Tibial nerve (tissue), 4 donors: ENCODE measurements at regions not wholly inside any gene's neighbourhood (a gene's known extent, or its start where the extent isn't known, plus 50 kb on each side); places are given as distances from the start of the nearest gene placed in this dataset.

Experiments used
- CTCF ChIP-seq, 5 experiments: fragments of 200-600 bp in 3 of 5; fragments of 450-650 bp in 2 of 5; sonication (generic) in 3 of 5; IDR thresholded peaks; one replicate each; pipeline ENCODE4 v1.5.1; 2016 to 2019; ENCODE audit warnings: antibody characterized with exemption in 5 of 5, mild to moderate bottlenecking in 3 of 5, moderate library complexity in 2 of 5
- EP300 ChIP-seq, 2 donors: sonication (generic); formaldehyde crosslinking; IDR thresholded peaks; one replicate each; pipeline ENCODE4 v1.6.1; 2017; ENCODE audit warnings: antibody characterized with exemption in 2 of 2, mild to moderate bottlenecking in 1 of 2

DNA sequence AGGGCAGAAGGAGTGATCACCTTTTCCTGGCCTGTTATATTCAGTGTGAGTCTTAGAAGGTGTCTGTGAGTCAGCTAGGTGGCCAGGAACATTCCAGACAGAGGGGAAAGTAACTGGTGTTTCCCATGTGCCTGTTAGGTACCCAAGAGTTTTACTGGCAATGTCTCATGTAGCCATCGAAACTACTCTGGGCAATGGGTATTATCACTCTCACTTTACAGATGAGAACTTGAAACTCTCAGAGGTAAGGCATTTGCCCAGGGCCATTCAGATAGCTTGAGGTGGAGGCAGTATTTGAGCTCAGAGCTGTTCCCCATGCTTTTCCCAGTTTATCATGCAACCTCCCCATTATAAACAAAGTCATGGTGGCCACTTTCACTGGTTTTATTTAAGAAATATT, 80.4 kb upstream of the NHS start:
- no peak for TF ChIP-seq CTCF (IDR thresholded peaks at IDR 0.05)
- no peak for TF ChIP-seq EP300 (IDR thresholded peaks at IDR 0.05)
